ENCODE measurements at regions not wholly inside any gene's neighbourhood (a gene's known extent, or its start where the extent isn't known, plus 50 kb on each side); places are given as distances from the start of the nearest gene placed in this dataset.

- no peak overlapping the region for H3K4me2 ChIP-seq (replicated peaks; ENCODE audit: extremely low read depth, low read length, poor library complexity, severe bottlenecking)
- H3K9ac ChIP-seq (ENCODE audit: insufficient read depth, low read length, poor library complexity, severe bottlenecking) = no peak overlapping the region
- no peaks in the 10 kb centered on the region for H3K79me2 ChIP-seq (ENCODE audit: insufficient read depth, low read length)
- no peaks in the 10 kb centered on the region for H3K9me3 Mint-ChIP-seq
- no peaks in the 10 kb centered on the region for H3K36me3 ChIP-seq (replicated peaks in 1 of 2; ENCODE audit: control insufficient read depth in 1 of 2, insufficient read depth in 2 of 2, low read length in 2 of 2)
- no peaks in the 10 kb centered on the region for H3K4me1 ChIP-seq (ENCODE audit: control insufficient read depth in 1 of 2, insufficient read depth in 2 of 2, low read length in 2 of 2)
- no peaks in the 10 kb centered on the region for H4K20me1 ChIP-seq (ENCODE audit: insufficient read depth, low read length)
- H3K4me3 ChIP-seq (replicated peaks in 1 of 3; ENCODE audit: low read depth in 2 of 3, low read length in 3 of 3) = no peak overlapping the region
- H3K27ac Mint-ChIP-seq = no peak overlapping the region
- intact Hi-C loops (cut with micrococcal nuclease) = no loop called here
- H3K4me3 Mint-ChIP-seq = no peak overlapping the region
- no peak overlapping the region for H3K27ac ChIP-seq (ENCODE audit: low read depth in 1 of 2, low read length in 2 of 2)
- WGBS (ENCODE audit: insufficient coverage) = no CpG with 5 or more reads among the region's 4 CpGs
- H3K36me3 Mint-ChIP-seq = no peaks in the 10 kb centered on the region
- no peaks in the 10 kb centered on the region for H3K9me3 ChIP-seq (replicated peaks in 1 of 2; ENCODE audit: control insufficient read depth in 1 of 2, insufficient read depth in 1 of 2, low read length in 2 of 2)
- DNase-seq = no peak
- peaks cover 8% of the 10 kb centered on the region for H3K4me1 Mint-ChIP-seq
- H2AFZ ChIP-seq (ENCODE audit: insufficient read depth, low read depth, low read length, poor library complexity, severe bottlenecking) = no peak overlapping the region
- peaks cover 0 to 1% (median 0%) of the 10 kb centered on the region in 3 donors for H3K27me3 Mint-ChIP-seq (ENCODE audit: low read depth in 3 of 3)
- no peaks in the 10 kb centered on the region for H3K27me3 ChIP-seq (ENCODE audit: control insufficient read depth in 2 of 2, insufficient read depth in 2 of 2, low read length in 2 of 2)
- TF ChIP-seq CTCF (IDR thresholded peaks at IDR 0.05) = no peak
Measured at GRCh38 chr13:99743094-99743493, 228.5 kb downstream of the ZIC5 start.

GRCh38 chr13:99741960-99742359 is 229.6 kb downstream of the ZIC5 start:
- Mint-ChIP-seq H3K36me3 (no peaks in the 10 kb centered on the region), H3K27ac (no peak overlapping the region), H3K27me3 (ENCODE audit: low read depth in 3 of 3) (peaks cover 0 to 1% (median 0%) of the 10 kb centered on the region in 3 donors), H3K4me3 (no peak overlapping the region), H3K9me3 (no peaks in the 10 kb centered on the region), H3K4me1 (peaks cover 8% of the 10 kb centered on the region)
- no peak for TF ChIP-seq CTCF (IDR thresholded peaks at IDR 0.05)
- Histone ChIP-seq H2AFZ (ENCODE audit: insufficient read depth, low read depth, low read length, poor library complexity, severe bottlenecking) (no peak overlapping the region), H3K4me2 (replicated peaks; ENCODE audit: extremely low read depth, low read length, poor library complexity, severe bottlenecking) (no peak overlapping the region), H3K9me3 (replicated peaks in 1 of 2; ENCODE audit: control insufficient read depth in 1 of 2, insufficient read depth in 1 of 2, low read length in 2 of 2) (no peaks in the 10 kb centered on the region), H3K27ac (ENCODE audit: low read depth in 1 of 2, low read length in 2 of 2) (no peak overlapping the region), H3K4me1 (ENCODE audit: control insufficient read depth in 1 of 2, insufficient read depth in 2 of 2, low read length in 2 of 2) (no peaks in the 10 kb centered on the region), H3K79me2 (ENCODE audit: insufficient read depth, low read length) (no peaks in the 10 kb centered on the region), H3K4me3 (replicated peaks in 1 of 3; ENCODE audit: low read depth in 2 of 3, low read length in 3 of 3) (no peak overlapping the region), H4K20me1 (ENCODE audit: insufficient read depth, low read length) (no peaks in the 10 kb centered on the region), H3K27me3 (ENCODE audit: control insufficient read depth in 2 of 2, insufficient read depth in 2 of 2, low read length in 2 of 2) (no peaks in the 10 kb centered on the region), H3K9ac (ENCODE audit: insufficient read depth, low read length, poor library complexity, severe bottlenecking) (no peak overlapping the region), H3K36me3 (replicated peaks in 1 of 2; ENCODE audit: control insufficient read depth in 1 of 2, insufficient read depth in 2 of 2, low read length in 2 of 2) (no peaks in the 10 kb centered on the region)
- intact Hi-C loops (cut with micrococcal nuclease) = no loop called here
- 92% methylated on average over 5 of the region's 6 CpGs for WGBS (ENCODE audit: insufficient coverage)
- DNase-seq = no peak
